ENCODE measurements at regions not wholly inside any gene's neighbourhood (a gene's known extent, or its start where the extent isn't known, plus 50 kb on each side); places are given as distances from the start of the nearest gene placed in this dataset.

GRCh38 chrX:39640866-39641265, 456.9 kb downstream of the BCOR start:
- DNase-seq (ENCODE audit: insufficient read length, low spot score) (no peak), FAIRE-seq (no peak)

- DNase-seq (ENCODE audit: insufficient read length, low spot score) (no peak), FAIRE-seq (no peak)
These were observed 455.7 kb downstream of the BCOR start for GRCh38 chrX:39642071-39642470.

GRCh38 chrX:39643550-39643949, 454.2 kb downstream of the BCOR start:
- FAIRE-seq, result no peak
- no peak for DNase-seq (ENCODE audit: insufficient read length, low spot score)

- FAIRE-seq (no peak), DNase-seq (ENCODE audit: insufficient read length, low spot score) (no peak)
These were observed 452.4 kb downstream of the BCOR start for GRCh38 chrX:39645178-39645895.

GRCh38 chrX:39648548-39649254, 449.1 kb downstream of the BCOR start:
- DNase-seq (ENCODE audit: insufficient read length, low spot score), result no peak
- FAIRE-seq, result no peak

GRCh38 chrX:39650768-39651347, 446.9 kb downstream of the BCOR start:
- DNase-seq (ENCODE audit: insufficient read length, low spot score), result no peak
- FAIRE-seq, result no peak

GRCh38 chrX:39652336-39652735, 445.4 kb downstream of the BCOR start:
- FAIRE-seq, result peak; percentile 31
- peak; percentile 9 for DNase-seq (ENCODE audit: insufficient read length, low spot score)

GRCh38 chrX:39653691-39654090, 444.1 kb downstream of the BCOR start:
- FAIRE-seq, result no peak

GRCh38 chrX:39654183-39654925, 443.4 kb downstream of the BCOR start:
- DNase-seq (ENCODE audit: insufficient read length, low spot score) (no peak), FAIRE-seq (no peak)

More at GRCh38 chrX:39653691-39654090, 444.1 kb downstream of the BCOR start:
- DNase-seq (ENCODE audit: insufficient read length, low spot score), result no peak

GRCh38 chrX:39654952-39655351, 442.8 kb downstream of the BCOR start:
- FAIRE-seq, result no peak

GRCh38 chrX:39661116-39661907, 436.4 kb downstream of the BCOR start:
- no peak for FAIRE-seq

More at GRCh38 chrX:39654952-39655351, 442.8 kb downstream of the BCOR start:
- no peak for DNase-seq (ENCODE audit: insufficient read length, low spot score)

GRCh38 chrX:39665830-39666518, 431.8 kb downstream of the BCOR start:
- DNase-seq (ENCODE audit: insufficient read length, low spot score) (no peak), FAIRE-seq (no peak)

More at GRCh38 chrX:39661116-39661907, 436.4 kb downstream of the BCOR start:
- no peak for DNase-seq (ENCODE audit: insufficient read length, low spot score)

- FAIRE-seq, result no peak
- DNase-seq (ENCODE audit: insufficient read length, low spot score), result no peak
These were observed 430.6 kb downstream of the BCOR start for GRCh38 chrX:39667191-39667590.

- no peak for DNase-seq (ENCODE audit: insufficient read length, low spot score)
- FAIRE-seq, result no peak
These were observed 429.8 kb downstream of the BCOR start for GRCh38 chrX:39667736-39668482.

GRCh38 chrX:39669668-39670067, 428.1 kb downstream of the BCOR start:
- no peak for FAIRE-seq

GRCh38 chrX:39670281-39670680, 427.5 kb downstream of the BCOR start:
- no peak for DNase-seq (ENCODE audit: insufficient read length, low spot score)
- no peak for FAIRE-seq

More at GRCh38 chrX:39669668-39670067, 428.1 kb downstream of the BCOR start:
- no peak for DNase-seq (ENCODE audit: insufficient read length, low spot score)

- no peak for DNase-seq (ENCODE audit: insufficient read length, low spot score)
- no peak for FAIRE-seq
These were observed 425.4 kb downstream of the BCOR start for GRCh38 chrX:39672405-39672804.

GRCh38 chrX:39674490-39675161, 423.1 kb downstream of the BCOR start:
- FAIRE-seq, result no peak
- DNase-seq (ENCODE audit: insufficient read length, low spot score), result no peak

Data from GM19239 (cell line).